SK-MEL-5 (cell line): ENCODE measurements at regions not wholly inside any gene's neighbourhood (a gene's known extent, or its start where the extent isn't known, plus 50 kb on each side); places are given as distances from the start of the nearest gene placed in this dataset.
"Not testable (repeated sequence)": the region's sequence is repeated elsewhere in the genome, so short reads cannot be mapped to it uniquely, and the experiment has no call there.

ENCODE experiments used
- DNase-seq: peaks from one replicate; pipeline ENCODE4 v3.0.0-alpha.2; 2016; ENCODE audit warnings: low read depth, low spot score
- in situ Hi-C: cut with HindIII; loops from 2 replicates; pipeline ENCODE4 v1.10.0; 2016; ENCODE audit warnings: low sequenced_read_pairs, high pct_unique_total_duplicates, low pct_unique_long_range_greater_than_20kb

GRCh38 chr3:21269882-21270281 lies 481.1 kb downstream of the ZNF385D start:
- DNase-seq, result no peak
- in situ Hi-C loops, result no loop called here

- in situ Hi-C loops, result no loop called here
- DNase-seq, result no peak
Measured at GRCh38 chr3:21260507-21260906, 490.5 kb downstream of the ZNF385D start.

- DNase-seq, result no peak
- in situ Hi-C loops, result no loop called here
Measured at GRCh38 chr3:21259896-21260295, 491.1 kb downstream of the ZNF385D start.

GRCh38 chr3:21256932-21257331 lies 494.1 kb downstream of the ZNF385D start:
- in situ Hi-C loops, result no loop called here
- DNase-seq, result no peak

GRCh38 chr3:21238661-21239060 lies 512.3 kb downstream of the ZNF385D start:
- in situ Hi-C loops, result no loop called here
- no peak for DNase-seq

- no peak for DNase-seq
- in situ Hi-C loops, result no loop called here
Measured at GRCh38 chr3:21237638-21238037, 513.4 kb downstream of the ZNF385D start.

GRCh38 chr3:21235491-21235890 lies 515.5 kb downstream of the ZNF385D start:
- DNase-seq, result no peak
- in situ Hi-C loops, result no loop called here

- in situ Hi-C loops, result no loop called here
- no peak for DNase-seq
Measured at GRCh38 chr3:21234933-21235332, 516.1 kb downstream of the ZNF385D start.

- DNase-seq, result no peak
- in situ Hi-C loops, result no loop called here
Measured at GRCh38 chr3:21229426-21230135, 521.4 kb downstream of the ZNF385D start.

- no peak for DNase-seq
- in situ Hi-C loops, result no loop called here
Measured at GRCh38 chr3:21226086-21226485, 524.9 kb downstream of the ZNF385D start.

- in situ Hi-C loops, result no loop called here
Measured at GRCh38 chr3:21220944-21221343, 530.1 kb downstream of the ZNF385D start.

GRCh38 chr3:21216598-21216997 lies 534.4 kb downstream of the ZNF385D start:
- in situ Hi-C loops, result no loop called here
- DNase-seq, result peak; percentile 74

More at GRCh38 chr3:21220944-21221343, 530.1 kb downstream of the ZNF385D start:
- DNase-seq, result no peak

GRCh38 chr3:21204122-21204521 lies 546.9 kb downstream of the ZNF385D start:
- DNase-seq, in situ Hi-C loops: not testable (repeated sequence)

GRCh38 chr3:21195203-21195602 lies 555.8 kb downstream of the ZNF385D start:
- no peak for DNase-seq
- in situ Hi-C loops, result no loop called here

GRCh38 chr3:21194036-21194435 lies 557.0 kb downstream of the ZNF385D start:
- in situ Hi-C loops, DNase-seq: not testable (repeated sequence)

GRCh38 chr3:21188459-21188858 lies 562.6 kb downstream of the ZNF385D start:
- no peak for DNase-seq
- in situ Hi-C loops, result no loop called here

GRCh38 chr3:21185816-21186314 lies 565.1 kb downstream of the ZNF385D start:
- in situ Hi-C loops, result no loop called here
- DNase-seq, result no peak

- DNase-seq, result no peak
- in situ Hi-C loops, result no loop called here
Measured at GRCh38 chr3:21174461-21174860, 576.5 kb downstream of the ZNF385D start.

GRCh38 chr3:21170964-21171363 lies 580.0 kb downstream of the ZNF385D start:
- peak; percentile 68 for DNase-seq
- in situ Hi-C loops, result no loop called here
